Renal pelvis (tissue), 1 donor: ENCODE measurements at regions not wholly inside any gene's neighbourhood (a gene's known extent, or its start where the extent isn't known, plus 50 kb on each side); places are given as distances from the start of the nearest gene placed in this dataset.
"Not testable (repeated sequence)": the region's sequence is repeated elsewhere in the genome, so short reads cannot be mapped to it uniquely, and the experiment has no call there.

Experiments used
- DNase-seq: peaks from one replicate; pipeline ENCODE4 v3.0.0-alpha.2; 2013

GRCh38 chr14:65834051-65834450, 421.5 kb downstream of the FUT8 start:
- DNase-seq = no peak

- DNase-seq = no peak
Measured at GRCh38 chr14:65834812-65835211, 422.3 kb downstream of the FUT8 start.

DNA sequence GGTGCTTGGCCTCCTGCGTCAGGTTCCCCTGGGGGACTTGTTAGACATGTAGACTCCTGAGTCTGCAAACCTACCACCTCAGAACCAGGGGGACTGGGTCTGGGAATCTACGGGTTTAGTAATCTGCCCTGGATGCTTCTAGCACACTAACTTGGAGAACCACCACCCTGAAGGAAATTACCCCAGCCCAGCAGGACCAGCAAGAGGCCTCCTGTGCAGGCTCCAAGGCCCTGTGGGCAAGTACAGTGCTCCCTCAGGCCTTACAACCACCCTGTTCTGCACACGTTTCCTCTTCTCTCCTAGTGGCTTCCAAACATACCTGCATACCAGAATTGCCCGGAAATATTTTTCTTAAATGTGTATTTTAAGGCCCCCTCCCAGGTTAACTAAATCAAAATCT, 423.0 kb downstream of the FUT8 start:
- no peak for DNase-seq

DNA sequence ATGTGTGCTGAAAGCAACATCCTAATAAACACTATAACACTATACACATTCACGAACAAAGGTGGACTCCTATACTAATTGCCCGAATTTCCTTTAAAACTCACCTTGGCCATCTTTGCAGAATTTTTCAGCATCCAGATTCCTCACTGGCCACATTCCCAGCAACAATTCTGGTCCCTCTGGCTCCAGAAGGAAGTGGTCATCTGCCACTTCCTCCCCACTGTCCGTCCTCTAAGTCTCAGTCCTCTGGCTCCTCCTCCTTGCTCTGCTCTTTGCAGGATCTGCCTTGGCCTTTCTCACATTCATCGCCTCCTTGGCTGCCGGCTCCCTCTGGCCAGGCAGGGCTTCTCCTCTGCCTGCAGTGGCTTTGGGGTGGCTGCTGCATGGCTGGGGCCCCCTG, 426.0 kb downstream of the FUT8 start:
- no peak for DNase-seq

- DNase-seq = no peak
Measured at GRCh38 chr14:65840118-65840751, 427.7 kb downstream of the FUT8 start.

- no peak for DNase-seq
Measured at GRCh38 chr14:65840786-65841185, 428.3 kb downstream of the FUT8 start.

GRCh38 chr14:65846196-65846868, 433.8 kb downstream of the FUT8 start:
- no peak for DNase-seq

GRCh38 chr14:65847075-65847847, 434.7 kb downstream of the FUT8 start:
- DNase-seq = no peak

- DNase-seq = not testable (repeated sequence)
Measured at GRCh38 chr14:65847931-65848330, 435.4 kb downstream of the FUT8 start.

GRCh38 chr14:65849091-65849490, 436.6 kb downstream of the FUT8 start:
- no peak for DNase-seq

- DNase-seq = no peak
Measured at GRCh38 chr14:65849558-65849957, 437.0 kb downstream of the FUT8 start.

DNA sequence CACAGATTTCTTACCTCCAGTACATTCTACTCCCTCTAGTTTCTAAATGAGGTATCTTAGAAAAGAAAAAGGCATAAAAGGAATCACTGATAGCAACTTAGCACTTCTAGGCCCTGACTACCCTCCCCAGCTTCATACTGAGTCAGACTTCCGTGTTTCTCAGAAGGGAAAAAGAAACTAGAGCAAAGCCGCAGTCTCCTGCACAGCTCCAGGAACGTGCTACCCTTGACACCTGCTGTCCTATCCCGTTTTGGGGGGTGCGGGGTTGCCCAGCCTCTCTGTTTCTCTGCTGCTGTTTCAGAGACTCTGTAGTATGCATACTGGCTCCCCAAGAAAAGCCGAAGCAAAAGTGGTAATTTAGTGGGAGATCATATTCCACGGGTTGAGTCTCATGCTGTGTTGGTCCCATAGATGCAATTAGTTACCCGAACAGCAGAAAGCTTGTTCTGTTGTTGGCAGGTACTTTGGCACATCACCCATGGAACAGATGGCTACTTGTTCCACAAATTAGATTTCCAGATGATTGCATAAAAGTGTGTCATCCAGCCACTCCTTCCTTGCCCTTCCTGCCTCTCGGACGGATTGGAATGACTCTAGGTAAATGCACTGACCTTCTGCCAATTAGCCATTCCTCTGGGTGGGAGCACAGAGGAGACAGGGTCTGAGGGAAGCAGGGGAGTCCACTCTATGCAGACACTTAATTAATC, 438.1 kb downstream of the FUT8 start:
- DNase-seq = no peak

DNA sequence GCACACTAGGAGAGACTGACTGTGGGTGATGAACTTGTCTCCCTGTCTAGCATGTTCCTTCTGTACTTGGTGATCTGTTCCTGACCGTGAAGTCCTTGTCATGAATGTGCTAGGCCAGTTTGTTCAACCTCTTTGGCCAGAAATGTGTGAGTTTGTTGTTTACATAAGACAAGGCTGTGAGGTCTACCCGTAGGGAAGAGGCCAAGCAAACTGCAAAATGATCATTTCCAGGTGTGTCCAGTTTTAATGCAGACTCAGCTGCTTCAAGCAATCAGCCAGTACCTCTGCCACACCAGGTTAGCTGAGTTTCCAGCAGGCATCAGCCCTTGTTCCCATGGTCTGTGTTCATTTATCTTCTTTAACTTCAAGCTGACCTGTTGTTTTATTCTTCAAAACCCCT, 440.2 kb downstream of the FUT8 start:
- no peak for DNase-seq

GRCh38 chr14:65853407-65853955, 441.0 kb downstream of the FUT8 start:
- no peak for DNase-seq

- DNase-seq = no peak
Measured at GRCh38 chr14:65854215-65854614, 441.7 kb downstream of the FUT8 start.

- no peak for DNase-seq
Measured at GRCh38 chr14:65860956-65861611, 448.6 kb downstream of the FUT8 start.

- no peak for DNase-seq
Measured at GRCh38 chr14:65864549-65864948, 452.0 kb downstream of the FUT8 start.

GRCh38 chr14:65864984-65865383, 452.5 kb downstream of the FUT8 start:
- no peak for DNase-seq

DNA sequence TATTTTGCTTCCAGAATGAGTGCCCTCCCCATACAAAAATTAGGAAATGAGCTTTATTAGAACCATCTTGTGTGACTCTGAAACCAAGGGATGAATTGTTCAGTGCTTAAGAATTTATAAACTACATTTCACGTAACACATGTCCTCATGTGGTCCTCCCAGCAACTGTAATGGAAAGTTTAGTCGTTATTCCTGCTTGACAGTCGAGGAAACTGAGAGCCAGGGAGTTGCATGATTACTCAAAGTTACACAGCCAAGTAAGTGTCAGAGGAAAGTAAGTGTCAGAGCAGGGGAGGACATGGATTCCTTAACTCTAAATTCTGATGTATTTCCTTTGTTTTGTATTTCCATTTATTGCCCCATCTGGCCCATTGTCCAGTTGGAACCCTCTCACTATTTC, 453.9 kb downstream of the FUT8 start:
- DNase-seq = no peak

DNA sequence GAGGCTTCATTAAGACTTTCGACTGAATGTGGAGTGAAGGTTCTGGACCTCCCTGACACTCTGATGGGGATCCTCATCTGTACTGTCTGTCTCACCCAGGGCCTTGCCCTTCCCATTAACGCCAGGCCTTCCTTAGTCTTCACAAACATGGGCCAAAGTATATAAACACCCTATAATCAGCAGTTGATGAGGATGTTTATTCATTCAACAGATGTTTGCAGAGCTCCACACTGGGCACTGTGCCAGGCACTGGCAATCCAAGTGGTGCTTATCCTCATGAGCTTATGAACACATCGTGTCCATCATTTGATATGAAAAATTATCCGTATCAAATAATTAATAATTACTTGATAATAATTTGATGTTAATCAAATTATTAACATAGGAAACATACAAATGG, 454.4 kb downstream of the FUT8 start:
- DNase-seq = no peak

- DNase-seq = no peak
Measured at GRCh38 chr14:65867333-65867732, 454.8 kb downstream of the FUT8 start.

GRCh38 chr14:65872536-65872935, 460.0 kb downstream of the FUT8 start:
- no peak for DNase-seq
